Parathyroid adenoma (tissue), 2 donors: ENCODE measurements at regions not wholly inside any gene's neighbourhood (a gene's known extent, or its start where the extent isn't known, plus 50 kb on each side); places are given as distances from the start of the nearest gene placed in this dataset.

ENCODE experiments used
- H2AFZ ChIP-seq: fragments of 300-600 bp; sonication (generic); one replicate; pipeline ENCODE4 v1.7.0; 2017; ENCODE audit warnings: antibody characterized with exemption, mild to moderate bottlenecking
- H3K27ac ChIP-seq: fragments of 300-600 bp; sonication (generic); one replicate; pipeline ENCODE4 v1.7.0; 2017
- H3K27me3 ChIP-seq: fragments of 300-600 bp; sonication (generic); one replicate; pipeline ENCODE4 v1.7.0; 2017; ENCODE audit warnings: low read length; ENCODE audit not compliant: control insufficient read depth, insufficient read depth
- H3K36me3 ChIP-seq: fragments of 300-600 bp; sonication (generic); one replicate; pipeline ENCODE4 v1.7.0; 2017; ENCODE audit warnings: low read length; ENCODE audit not compliant: control insufficient read depth, insufficient read depth
- H3K4me1 ChIP-seq: fragments of 300-600 bp; sonication (generic); one replicate; pipeline ENCODE4 v1.7.0; 2017; ENCODE audit warnings: control low read depth
- H3K4me2 ChIP-seq: fragments of 300-600 bp; sonication (generic); one replicate; pipeline ENCODE4 v1.7.0; 2017; ENCODE audit warnings: low read length
- H3K4me3 ChIP-seq: fragments of 300-600 bp; sonication (generic); one replicate; pipeline ENCODE4 v1.7.0; 2017; ENCODE audit warnings: low read depth, low read length
- H3K79me2 ChIP-seq: fragments of 300-600 bp; sonication (generic); one replicate; pipeline ENCODE4 v1.7.0; 2017; ENCODE audit warnings: control low read depth
- H3K9ac ChIP-seq: fragments of 300-600 bp; sonication (generic); one replicate; pipeline ENCODE4 v1.7.0; 2017; ENCODE audit warnings: mild to moderate bottlenecking
- H3K9me3 ChIP-seq: fragments of 300-600 bp; sonication (generic); one replicate; pipeline ENCODE4 v1.7.0; 2017; ENCODE audit warnings: low read length; ENCODE audit not compliant: control insufficient read depth
- CTCF ChIP-seq: fragments of 300-600 bp; sonication (generic); IDR thresholded peaks from one replicate; pipeline ENCODE4 v1.7.0; 2017; ENCODE audit warnings: antibody characterized with exemption, mild to moderate bottlenecking
- donor health status: primary hyperparathyroidism.

GRCh38 chr14:34347683-34348082, 114.4 kb downstream of the SPTSSA start:
- Histone ChIP-seq H3K27ac (no peak overlapping the region), H2AFZ (no peak overlapping the region), H3K36me3 (no peaks in the 10 kb centered on the region), H3K9ac (no peak overlapping the region), H3K4me1 (no peaks in the 10 kb centered on the region), H3K4me2 (no peak overlapping the region), H3K9me3 (no peaks in the 10 kb centered on the region), H3K4me3 (no peak overlapping the region), H3K79me2 (no peaks in the 10 kb centered on the region), H3K27me3 (no peaks in the 10 kb centered on the region)
- TF ChIP-seq CTCF = no peak

GRCh38 chr14:34345718-34346465, 116.1 kb downstream of the SPTSSA start:
- H3K4me2 ChIP-seq = no peak overlapping the region
- H3K36me3 ChIP-seq = no peaks in the 10 kb centered on the region
- no peak overlapping the region for H3K9ac ChIP-seq
- TF ChIP-seq CTCF = no peak
- H3K27me3 ChIP-seq = no peaks in the 10 kb centered on the region
- no peak overlapping the region for H2AFZ ChIP-seq
- H3K4me3 ChIP-seq = no peak overlapping the region
- H3K9me3 ChIP-seq = no peaks in the 10 kb centered on the region
- H3K4me1 ChIP-seq = no peaks in the 10 kb centered on the region
- no peak overlapping the region for H3K27ac ChIP-seq
- no peaks in the 10 kb centered on the region for H3K79me2 ChIP-seq

- no peak overlapping the region for H3K27ac ChIP-seq
- H3K4me1 ChIP-seq = no peaks in the 10 kb centered on the region
- no peak overlapping the region for H3K4me3 ChIP-seq
- H2AFZ ChIP-seq = no peak overlapping the region
- H3K27me3 ChIP-seq = no peaks in the 10 kb centered on the region
- no peaks in the 10 kb centered on the region for H3K9me3 ChIP-seq
- no peaks in the 10 kb centered on the region for H3K79me2 ChIP-seq
- H3K36me3 ChIP-seq = no peaks in the 10 kb centered on the region
- H3K9ac ChIP-seq = no peak overlapping the region
- no peak for TF ChIP-seq CTCF
- H3K4me2 ChIP-seq = no peak overlapping the region
Measured at GRCh38 chr14:34344318-34344717, 117.7 kb downstream of the SPTSSA start.

GRCh38 chr14:34340025-34340625, 121.9 kb downstream of the SPTSSA start:
- H3K9ac ChIP-seq = no peak overlapping the region
- H3K4me2 ChIP-seq = no peak overlapping the region
- H3K27me3 ChIP-seq = no peaks in the 10 kb centered on the region
- H3K36me3 ChIP-seq = no peaks in the 10 kb centered on the region
- no peak overlapping the region for H3K4me3 ChIP-seq
- no peaks in the 10 kb centered on the region for H3K9me3 ChIP-seq
- no peaks in the 10 kb centered on the region for H3K4me1 ChIP-seq
- no peak for TF ChIP-seq CTCF
- H2AFZ ChIP-seq = no peak overlapping the region
- no peaks in the 10 kb centered on the region for H3K79me2 ChIP-seq
- no peak overlapping the region for H3K27ac ChIP-seq

GRCh38 chr14:34338056-34338455, 124.0 kb downstream of the SPTSSA start:
- H3K4me2 ChIP-seq = no peak overlapping the region
- H3K27me3 ChIP-seq = no peaks in the 10 kb centered on the region
- no peak overlapping the region for H3K9ac ChIP-seq
- H3K4me3 ChIP-seq = no peak overlapping the region
- no peaks in the 10 kb centered on the region for H3K4me1 ChIP-seq
- H3K9me3 ChIP-seq = no peaks in the 10 kb centered on the region
- no peak overlapping the region for H3K27ac ChIP-seq
- H3K79me2 ChIP-seq = no peaks in the 10 kb centered on the region
- H2AFZ ChIP-seq = no peak overlapping the region
- no peaks in the 10 kb centered on the region for H3K36me3 ChIP-seq
- TF ChIP-seq CTCF = no peak
